NCI-H524 (cell line): ENCODE measurements at regions not wholly inside any gene's neighbourhood (a gene's known extent, or its start where the extent isn't known, plus 50 kb on each side); places are given as distances from the start of the nearest gene placed in this dataset.

Experiments
- DNase-seq, 2 experiments: peaks; one replicate each; lab custom pipeline; 2025; lab: John Stamatoyannopoulos, UW

GRCh38 chr10:4109469-4109868, 324.5 kb upstream of the KLF6 start:
- DNase-seq: no peak

GRCh38 chr10:4108693-4109092, 323.7 kb upstream of the KLF6 start:
- DNase-seq: no peak

GRCh38 chr10:4107285-4107851, 322.4 kb upstream of the KLF6 start:
- DNase-seq: no peak

- no peak for DNase-seq
Measured at GRCh38 chr10:4103603-4104002, 318.6 kb upstream of the KLF6 start.

GRCh38 chr10:4102802-4103344, 317.9 kb upstream of the KLF6 start:
- no peak for DNase-seq

- no peak for DNase-seq
Measured at GRCh38 chr10:4101918-4102654, 317.1 kb upstream of the KLF6 start.

- DNase-seq: no peak
Measured at GRCh38 chr10:4100380-4100779, 315.4 kb upstream of the KLF6 start.

- DNase-seq: no peak
Measured at GRCh38 chr10:4099202-4099601, 314.2 kb upstream of the KLF6 start.

GRCh38 chr10:4095166-4095917, 310.3 kb upstream of the KLF6 start:
- DNase-seq: no peak

GRCh38 chr10:4094751-4095150, 309.7 kb upstream of the KLF6 start:
- no peak for DNase-seq

GRCh38 chr10:4093438-4093837, 308.4 kb upstream of the KLF6 start:
- no peak for DNase-seq

GRCh38 chr10:4088354-4089066, 303.5 kb upstream of the KLF6 start:
- DNase-seq: no peak

- DNase-seq: no peak
Measured at GRCh38 chr10:4086131-4086898, 301.3 kb upstream of the KLF6 start.

- no peak for DNase-seq
Measured at GRCh38 chr10:4083509-4084003, 298.5 kb upstream of the KLF6 start.

GRCh38 chr10:4082861-4083260, 297.9 kb upstream of the KLF6 start:
- no peak for DNase-seq

GRCh38 chr10:4081685-4082111, 296.7 kb upstream of the KLF6 start:
- no peak for DNase-seq

- no peak for DNase-seq
Measured at GRCh38 chr10:4080225-4080805, 295.3 kb upstream of the KLF6 start.

GRCh38 chr10:4079803-4080202, 294.8 kb upstream of the KLF6 start:
- no peak for DNase-seq

GRCh38 chr10:4077804-4078203, 292.8 kb upstream of the KLF6 start:
- DNase-seq: no peak

GRCh38 chr10:4076983-4077382, 292.0 kb upstream of the KLF6 start:
- no peak for DNase-seq

GRCh38 chr10:4075443-4075842, 290.4 kb upstream of the KLF6 start:
- no peak for DNase-seq
